ENCODE measurements at regions not wholly inside any gene's neighbourhood (a gene's known extent, or its start where the extent isn't known, plus 50 kb on each side); places are given as distances from the start of the nearest gene placed in this dataset.

DNA sequence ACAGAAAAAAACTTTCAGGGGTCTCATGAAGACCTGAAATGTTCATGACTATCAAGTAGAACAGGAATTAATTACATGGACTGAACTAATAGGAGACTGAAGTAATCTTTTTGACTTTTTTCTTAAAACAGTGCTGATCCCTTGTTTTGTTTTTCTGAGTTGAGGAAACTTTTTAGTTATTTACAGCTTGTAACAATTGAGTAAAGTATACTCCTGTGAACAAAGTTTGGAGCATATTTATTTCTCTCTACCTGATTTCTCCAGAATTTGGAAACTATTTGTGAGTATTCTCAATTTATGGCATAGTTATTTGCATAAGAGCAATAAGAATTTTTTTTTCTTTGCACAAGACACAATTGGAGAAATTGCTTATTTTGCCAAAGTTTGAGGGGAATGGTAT, 64.8 kb downstream of the PCDH18 start:
- in situ Hi-C loops (cut with MboI; ENCODE audit: low sequenced_read_pairs), result no loop called here
- Histone ChIP-seq H3K27me3 (ENCODE audit: control insufficient read depth, insufficient read depth, low read length) (no peaks in the 10 kb centered on the region), H2AK9ac (replicated peaks; ENCODE audit: low read depth, low read length, poor library complexity) (no peak overlapping the region), H4K8ac (ENCODE audit: low read depth in 2 of 2, low read length in 2 of 2) (no peak overlapping the region), H3K4ac (ENCODE audit: low read depth, low read length) (no peak overlapping the region), H2BK15ac (ENCODE audit: low read depth, low read length) (no peak overlapping the region), H2BK5ac (ENCODE audit: low read depth, low read length, poor library complexity, severe bottlenecking) (no peak overlapping the region), H2AFZ (replicated peaks; ENCODE audit: low read length, poor library complexity) (no peak overlapping the region), H2BK120ac (ENCODE audit: low read depth, low read length) (no peak overlapping the region), H3K4me2 (ENCODE audit: low read depth, low read length) (no peak overlapping the region), H4K20me1 (ENCODE audit: insufficient read depth, low read length) (no peaks in the 10 kb centered on the region), H3K27ac (ENCODE audit: insufficient read depth, low read length) (no peak overlapping the region), H2AK5ac (ENCODE audit: low read depth, low read length) (no peak overlapping the region), H3K23ac (ENCODE audit: low read depth, low read length) (no peak overlapping the region), H3K79me1 (ENCODE audit: low read depth in 1 of 2, low read length in 2 of 2) (no peaks in the 10 kb centered on the region), H3K9me1 (ENCODE audit: insufficient read depth, low read length) (no peaks in the 10 kb centered on the region), H4K5ac (ENCODE audit: low read depth, low read length) (no peak overlapping the region), H3K56ac (ENCODE audit: extremely low read depth, insufficient read depth, low read length) (no peak overlapping the region), H2BK20ac (ENCODE audit: low read depth, low read length) (no peak overlapping the region), H3K4me3 (ENCODE audit: insufficient read depth, low read depth, low read length) (no peak overlapping the region), H3K36me3 (ENCODE audit: control insufficient read depth, insufficient read depth, low read length) (no peaks in the 10 kb centered on the region), H3K9ac (ENCODE audit: low read depth, low read length) (no peak overlapping the region), H3K4me1 (ENCODE audit: control insufficient read depth, insufficient read depth, low read length) (no peaks in the 10 kb centered on the region), H4K91ac (ENCODE audit: insufficient read depth, low read depth, low read length) (no peak overlapping the region), H3K14ac (replicated peaks; ENCODE audit: low read depth, low read length) (no peak overlapping the region), H3K9me3 (ENCODE audit: control insufficient read depth, insufficient read depth, low read length) (no peaks in the 10 kb centered on the region), H3K18ac (ENCODE audit: low read depth, low read length) (no peak overlapping the region)
- POLR2A ChIA-PET (ENCODE audit: unreplicated experiment), result no interaction called here
- TF ChIP-seq, protein P1, sequence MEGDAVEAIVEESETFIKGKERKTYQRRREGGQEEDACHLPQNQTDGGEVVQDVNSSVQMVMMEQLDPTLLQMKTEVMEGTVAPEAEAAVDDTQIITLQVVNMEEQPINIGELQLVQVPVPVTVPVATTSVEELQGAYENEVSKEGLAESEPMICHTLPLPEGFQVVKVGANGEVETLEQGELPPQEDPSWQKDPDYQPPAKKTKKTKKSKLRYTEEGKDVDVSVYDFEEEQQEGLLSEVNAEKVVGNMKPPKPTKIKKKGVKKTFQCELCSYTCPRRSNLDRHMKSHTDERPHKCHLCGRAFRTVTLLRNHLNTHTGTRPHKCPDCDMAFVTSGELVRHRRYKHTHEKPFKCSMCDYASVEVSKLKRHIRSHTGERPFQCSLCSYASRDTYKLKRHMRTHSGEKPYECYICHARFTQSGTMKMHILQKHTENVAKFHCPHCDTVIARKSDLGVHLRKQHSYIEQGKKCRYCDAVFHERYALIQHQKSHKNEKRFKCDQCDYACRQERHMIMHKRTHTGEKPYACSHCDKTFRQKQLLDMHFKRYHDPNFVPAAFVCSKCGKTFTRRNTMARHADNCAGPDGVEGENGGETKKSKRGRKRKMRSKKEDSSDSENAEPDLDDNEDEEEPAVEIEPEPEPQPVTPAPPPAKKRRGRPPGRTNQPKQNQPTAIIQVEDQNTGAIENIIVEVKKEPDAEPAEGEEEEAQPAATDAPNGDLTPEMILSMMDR (conservative IDR thresholded peaks at IDR 0.05; ENCODE audit: low read depth, low read length), result no peak
- TF ChIP-seq MAFK (IDR thresholded peaks at IDR 0.05; ENCODE audit: low read depth, low read length) (no peak), BHLHE40 (IDR thresholded peaks at IDR 0.05; ENCODE audit: low read depth, low read length) (no peak)
- TF ChIP-seq, protein P2, sequence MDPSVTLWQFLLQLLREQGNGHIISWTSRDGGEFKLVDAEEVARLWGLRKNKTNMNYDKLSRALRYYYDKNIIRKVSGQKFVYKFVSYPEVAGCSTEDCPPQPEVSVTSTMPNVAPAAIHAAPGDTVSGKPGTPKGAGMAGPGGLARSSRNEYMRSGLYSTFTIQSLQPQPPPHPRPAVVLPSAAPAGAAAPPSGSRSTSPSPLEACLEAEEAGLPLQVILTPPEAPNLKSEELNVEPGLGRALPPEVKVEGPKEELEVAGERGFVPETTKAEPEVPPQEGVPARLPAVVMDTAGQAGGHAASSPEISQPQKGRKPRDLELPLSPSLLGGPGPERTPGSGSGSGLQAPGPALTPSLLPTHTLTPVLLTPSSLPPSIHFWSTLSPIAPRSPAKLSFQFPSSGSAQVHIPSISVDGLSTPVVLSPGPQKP (IDR thresholded peaks at IDR 0.05; ENCODE audit: borderline replicate concordance, low read depth, low read length), result no peak
- no TSS peak for BruUV-seq (replicated peaks)
- dilution Hi-C loops (cut with HindIII; ENCODE audit: low sequenced_read_pairs, unreplicated experiment), result no loop called here
- intact Hi-C loops (cut with micrococcal nuclease), result no loop called here
- ATAC-seq (ENCODE audit: low read depth), result no peak
- CTCF ChIA-PET, result no interaction called here
- DNase-seq, result no peak

All from IMR-90 (cell line).